Stimulated activated CD8-positive, alpha-beta memory T cell treated with anti-CD3 and anti-CD28 coated beads, Interleukin-12 subunit alpha, Interleukin-12 subunit beta, amount 100 ng/mL, for 4 hours (primary cell): ENCODE measurements at regions not wholly inside any gene's neighbourhood (a gene's known extent, or its start where the extent isn't known, plus 50 kb on each side); places are given as distances from the start of the nearest gene placed in this dataset.
"Not testable (repeated sequence)": the region's sequence is repeated elsewhere in the genome, so short reads cannot be mapped to it uniquely, and the experiment has no call there.

Experiments used
- DNase-seq: peaks from one replicate; pipeline ENCODE4 v3.0.0-alpha.2; 2020; ENCODE audit warnings: low read depth

DNA sequence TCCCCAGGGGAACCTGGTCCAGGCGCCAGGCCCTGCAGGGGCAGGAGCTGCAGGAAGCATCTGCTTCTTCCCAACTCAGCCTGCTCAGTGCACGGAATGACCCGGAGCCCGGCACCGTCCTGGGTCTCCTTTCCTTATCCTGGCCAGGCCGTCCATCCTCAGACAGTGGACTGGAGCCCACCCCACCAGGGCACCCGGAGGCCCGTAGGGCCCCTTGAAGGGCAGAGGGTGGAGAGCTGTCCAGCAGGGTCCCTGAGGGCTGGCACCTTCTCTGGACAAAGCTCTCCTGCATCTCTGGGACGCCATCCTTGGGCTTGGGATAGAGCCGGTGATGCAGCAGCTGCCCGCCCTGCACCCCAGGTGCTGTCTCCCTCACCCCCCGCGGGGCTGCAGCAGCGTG, 207.9 kb downstream of the TMEM121 start:
- DNase-seq, result not testable (repeated sequence)

DNA sequence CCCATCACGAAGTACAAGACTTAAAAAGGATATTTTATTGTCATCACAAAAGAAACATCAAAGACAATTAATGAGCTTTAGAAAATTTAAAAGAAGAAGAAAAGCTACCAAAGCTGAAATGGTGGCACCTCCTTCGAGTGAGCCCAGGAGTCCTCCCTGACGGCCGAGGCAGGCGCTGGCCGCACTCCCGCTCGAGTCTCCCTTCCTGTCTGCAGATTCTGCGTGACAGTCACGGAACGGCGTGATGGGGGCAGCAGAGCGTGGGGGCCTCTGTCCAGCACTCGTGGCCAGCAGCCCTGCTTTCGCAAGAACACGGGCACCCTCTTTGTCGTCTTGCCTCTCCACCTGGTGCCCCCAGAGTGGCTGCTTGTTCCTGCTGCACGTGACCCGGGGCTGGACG, 209.9 kb downstream of the TMEM121 start:
- DNase-seq, result not testable (repeated sequence)

DNA sequence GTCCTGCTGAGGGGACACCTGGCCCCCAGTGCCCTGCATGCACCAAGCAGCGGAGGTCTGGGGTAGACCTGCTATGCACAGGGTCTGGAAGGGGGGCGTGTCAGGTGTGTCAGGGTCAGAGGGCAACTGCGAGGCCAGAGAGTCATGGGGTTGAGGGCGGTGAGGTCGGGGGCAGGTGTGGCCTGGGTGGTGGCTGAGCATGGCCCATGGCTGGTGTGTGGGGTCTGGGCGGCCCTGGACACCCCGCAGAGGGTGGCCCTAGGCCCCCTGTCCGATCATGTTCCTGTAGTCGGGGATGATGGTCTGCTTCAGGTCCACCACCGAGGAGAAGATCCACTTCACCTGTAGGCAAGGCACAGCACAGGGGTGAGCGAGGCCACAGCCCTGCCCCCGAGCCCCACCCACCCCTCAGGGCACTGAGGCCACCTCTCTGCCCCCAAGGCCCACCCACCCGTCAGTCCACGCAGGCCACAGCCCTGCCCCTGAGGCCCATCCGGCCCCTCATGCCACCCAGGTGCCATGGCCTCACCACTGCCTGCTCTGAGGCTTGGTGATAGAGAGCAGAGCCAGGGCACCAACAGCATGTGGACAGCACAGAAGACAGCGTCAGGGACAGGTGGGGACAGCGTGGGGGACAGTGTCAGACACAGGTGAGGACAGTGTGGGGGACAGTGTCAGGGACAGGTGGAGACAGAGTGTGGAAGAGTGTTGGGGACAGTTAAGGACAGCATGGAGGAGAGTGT, 211.3 kb downstream of the TMEM121 start:
- DNase-seq, result no peak

DNA sequence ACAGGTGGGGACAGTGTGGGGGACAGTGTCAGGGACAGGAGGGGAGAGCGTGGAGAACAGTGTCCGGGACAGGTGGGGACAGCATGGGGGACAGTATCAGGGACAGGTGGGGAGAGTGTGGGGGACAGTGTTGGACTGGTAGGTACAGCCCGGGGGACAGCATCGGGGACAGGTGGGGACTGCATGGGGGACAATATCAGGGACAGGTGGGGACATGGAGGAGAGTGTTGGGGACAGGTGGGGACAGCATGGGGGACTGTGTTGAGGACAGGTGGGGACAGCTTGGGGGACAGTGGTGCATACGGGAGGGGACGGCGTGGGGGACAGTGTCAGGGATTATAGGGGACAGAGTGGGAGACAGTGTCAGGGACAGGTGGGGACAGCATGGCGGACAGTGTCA, 212.3 kb downstream of the TMEM121 start:
- no peak for DNase-seq

DNA sequence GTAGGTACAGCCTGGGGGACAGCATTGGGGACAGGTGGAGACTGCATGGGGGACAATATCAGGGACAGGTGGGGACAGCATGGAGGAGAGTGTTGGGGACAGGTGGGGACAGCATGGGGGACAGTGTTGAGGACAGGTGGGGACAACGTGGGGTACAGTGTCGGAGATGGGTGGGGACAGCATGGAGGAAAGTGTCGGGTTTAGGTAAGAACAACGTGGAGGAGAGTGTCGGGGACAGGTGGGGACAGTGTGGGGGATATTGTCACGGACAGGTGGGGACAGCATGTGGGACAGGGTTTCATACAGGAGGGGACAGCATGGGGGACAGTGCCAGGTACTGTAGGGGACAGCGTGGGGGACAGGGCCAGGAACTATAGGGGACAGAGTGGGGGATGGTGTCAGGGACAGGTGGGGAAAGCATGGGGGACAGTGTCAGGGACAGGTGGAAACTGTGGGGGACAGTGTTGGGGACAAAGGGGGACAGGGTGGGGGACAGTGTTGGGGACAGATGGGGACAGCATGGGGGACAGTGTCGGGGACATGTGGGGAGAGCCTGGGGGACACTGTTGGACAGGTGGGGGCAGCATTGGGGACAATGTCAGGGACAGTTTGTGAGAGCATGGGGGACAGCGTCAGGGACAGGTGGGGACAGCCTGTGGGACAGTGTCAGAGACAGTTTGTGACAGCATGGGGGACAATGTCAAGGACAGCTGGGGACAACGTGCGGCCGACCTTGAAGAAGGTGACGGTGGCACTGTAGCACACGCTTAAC, 213.1 kb downstream of the TMEM121 start:
- DNase-seq, result no peak

DNA sequence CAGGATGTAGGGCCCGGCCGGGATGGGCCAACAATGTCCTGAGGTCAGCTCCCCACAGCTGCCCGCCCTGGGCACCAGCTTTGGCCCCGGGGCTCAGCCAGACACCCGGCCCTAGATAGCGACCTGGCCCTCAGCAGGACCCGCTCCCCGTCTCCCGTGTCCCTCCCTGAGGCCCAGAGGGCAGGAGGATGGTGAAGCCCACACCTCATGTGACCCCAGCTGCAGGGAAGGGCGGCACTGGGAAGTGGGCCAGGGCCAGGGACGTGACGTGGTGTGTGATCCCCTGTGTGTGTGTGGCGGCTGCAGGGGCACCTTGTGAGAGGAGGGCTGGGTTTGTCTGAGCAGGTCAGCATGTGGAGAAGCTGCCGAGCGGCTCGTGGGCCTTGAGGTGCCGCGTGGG, 213.9 kb downstream of the TMEM121 start:
- DNase-seq, result not testable (repeated sequence)

DNA sequence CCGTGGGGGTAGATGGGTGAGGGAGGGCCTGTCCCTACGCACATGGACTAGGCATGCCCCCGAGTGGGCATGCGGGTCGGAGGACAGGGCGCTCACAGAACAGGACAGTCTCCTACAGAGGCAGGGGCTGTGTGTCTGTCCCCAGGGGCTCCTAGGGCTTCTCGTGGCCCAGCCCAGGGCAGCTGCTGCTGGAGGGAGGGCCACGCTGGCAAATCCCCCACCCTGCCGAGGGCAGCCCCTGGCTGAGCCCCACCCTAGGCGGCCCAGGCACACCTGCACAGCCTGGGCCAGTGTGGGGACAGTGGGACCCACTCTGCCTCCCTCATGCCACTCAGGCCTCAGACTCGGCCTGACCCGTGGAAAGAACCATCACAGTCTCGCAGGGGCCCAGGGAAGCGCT, 214.6 kb downstream of the TMEM121 start:
- not testable (repeated sequence) for DNase-seq

DNA sequence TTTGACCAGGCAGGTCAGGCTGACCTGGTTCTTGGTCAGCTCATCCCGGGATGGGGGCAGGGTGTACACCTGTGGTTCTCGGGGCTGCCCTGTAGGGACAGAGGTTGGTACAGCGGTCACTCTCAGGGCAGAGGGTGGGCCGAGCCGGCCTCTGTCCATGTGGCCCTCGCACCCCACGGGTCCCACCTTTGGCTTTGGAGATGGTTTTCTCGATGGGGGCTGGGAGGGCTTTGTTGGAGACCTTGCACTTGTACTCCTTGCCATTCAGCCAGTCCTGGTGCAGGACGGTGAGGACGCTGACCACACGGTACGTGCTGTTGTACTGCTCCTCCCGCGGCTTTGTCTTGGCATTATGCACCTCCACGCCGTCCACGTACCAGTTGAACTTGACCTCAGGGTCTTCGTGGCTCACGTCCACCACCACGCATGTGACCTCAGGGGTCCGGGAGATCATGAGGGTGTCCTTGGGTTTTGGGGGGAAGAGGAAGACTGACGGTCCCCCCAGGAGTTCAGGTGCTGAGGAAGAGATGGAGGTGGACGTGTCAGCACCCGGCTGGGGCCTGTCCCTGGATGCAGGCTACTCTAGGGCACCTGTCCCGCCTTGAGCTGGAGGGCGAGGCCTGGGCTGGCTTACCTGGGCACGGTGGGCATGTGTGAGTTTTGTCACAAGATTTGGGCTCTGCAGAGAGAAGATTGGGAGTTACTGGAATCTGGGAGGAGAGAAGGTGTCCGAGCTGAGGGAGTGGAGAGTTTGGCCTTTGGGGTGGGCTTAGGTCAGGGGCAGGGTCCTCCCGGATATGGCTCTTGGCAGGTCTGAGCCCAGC, 215.5 kb downstream of the TMEM121 start:
- DNase-seq, result not testable (repeated sequence)

DNA sequence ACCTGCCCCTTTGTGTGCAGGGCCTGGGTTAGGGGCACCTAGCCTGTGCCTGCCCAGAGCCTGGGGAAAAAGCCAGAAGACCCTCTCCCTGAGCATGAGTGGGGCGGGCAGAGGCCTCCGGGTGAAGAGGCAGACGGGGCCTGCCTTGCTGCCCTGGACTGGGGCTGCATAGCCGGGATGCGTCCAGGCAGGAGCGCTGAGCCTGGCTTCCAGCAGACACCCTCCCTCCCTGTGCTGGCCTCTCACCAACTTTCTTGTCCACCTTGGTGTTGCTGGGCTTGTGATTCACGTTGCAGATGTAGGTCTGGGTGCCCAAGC, 216.1 kb downstream of the TMEM121 start:
- DNase-seq, result no peak

DNA sequence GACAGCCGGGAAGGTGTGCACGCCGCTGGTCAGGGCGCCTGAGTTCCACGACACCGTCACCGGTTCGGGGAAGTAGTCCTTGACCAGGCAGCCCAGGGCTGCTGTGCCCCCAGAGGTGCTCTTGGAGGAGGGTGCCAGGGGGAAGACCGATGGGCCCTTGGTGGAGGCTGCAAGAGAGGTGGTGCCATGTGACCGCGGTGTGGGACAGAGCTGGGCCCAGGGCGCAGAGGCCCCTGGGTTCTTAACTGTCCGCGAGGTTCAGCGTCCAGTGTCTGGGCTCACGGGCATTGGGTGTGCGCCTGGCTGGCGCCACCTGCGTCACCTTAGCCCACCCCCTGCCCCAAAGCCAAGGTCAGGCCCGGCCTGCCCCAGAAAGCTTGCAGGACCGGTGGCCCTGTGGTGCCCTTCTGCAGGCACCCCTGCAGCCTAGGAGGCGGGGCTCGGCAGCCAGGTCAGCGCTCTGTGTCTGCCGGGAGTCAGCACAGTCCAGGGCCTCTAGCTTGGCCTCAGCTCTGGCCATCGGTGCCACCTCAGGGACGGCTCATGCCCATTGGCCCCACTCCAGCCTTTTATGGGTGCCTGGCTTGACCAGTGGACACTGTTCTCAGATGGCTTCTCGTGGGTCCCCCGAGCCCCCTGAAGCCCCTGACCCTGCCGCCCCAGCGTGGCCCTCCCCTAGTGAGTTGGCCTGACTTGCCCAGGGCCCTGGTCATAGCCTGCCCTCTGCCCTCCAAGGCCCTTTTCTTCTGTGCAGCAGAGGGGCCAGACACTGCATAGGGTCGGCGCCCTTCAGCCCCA, 216.7 kb downstream of the TMEM121 start:
- DNase-seq, result not testable (repeated sequence)

DNA sequence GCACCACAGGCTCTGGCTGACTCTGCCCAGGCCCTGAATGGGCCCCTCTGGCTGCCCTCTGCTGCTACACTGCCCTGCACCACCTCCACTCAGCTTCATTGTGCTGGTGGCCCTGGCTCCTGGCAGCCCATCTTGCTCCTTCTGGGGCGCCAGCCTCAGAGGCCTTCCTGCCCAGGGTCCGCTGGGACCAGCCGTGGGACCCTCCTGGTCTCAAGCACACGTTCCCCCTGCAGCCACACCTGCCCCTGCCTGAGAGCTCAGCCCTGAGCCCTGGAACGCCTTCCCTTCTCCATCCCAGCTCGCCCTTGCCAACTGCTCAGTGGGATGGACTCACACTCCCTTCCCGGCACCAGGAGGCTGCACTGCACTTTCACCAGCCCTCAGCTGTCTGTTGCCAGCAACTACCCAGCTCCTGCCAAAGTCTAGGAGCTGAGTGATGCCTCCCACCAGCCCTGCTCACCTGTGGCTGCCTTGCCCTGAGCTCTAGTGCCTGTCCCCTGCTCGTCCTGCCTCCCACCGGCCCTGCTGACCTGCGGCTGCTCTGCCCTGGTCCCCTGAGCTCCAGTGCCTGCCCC, 217.9 kb downstream of the TMEM121 start:
- DNase-seq, result not testable (repeated sequence)

DNA sequence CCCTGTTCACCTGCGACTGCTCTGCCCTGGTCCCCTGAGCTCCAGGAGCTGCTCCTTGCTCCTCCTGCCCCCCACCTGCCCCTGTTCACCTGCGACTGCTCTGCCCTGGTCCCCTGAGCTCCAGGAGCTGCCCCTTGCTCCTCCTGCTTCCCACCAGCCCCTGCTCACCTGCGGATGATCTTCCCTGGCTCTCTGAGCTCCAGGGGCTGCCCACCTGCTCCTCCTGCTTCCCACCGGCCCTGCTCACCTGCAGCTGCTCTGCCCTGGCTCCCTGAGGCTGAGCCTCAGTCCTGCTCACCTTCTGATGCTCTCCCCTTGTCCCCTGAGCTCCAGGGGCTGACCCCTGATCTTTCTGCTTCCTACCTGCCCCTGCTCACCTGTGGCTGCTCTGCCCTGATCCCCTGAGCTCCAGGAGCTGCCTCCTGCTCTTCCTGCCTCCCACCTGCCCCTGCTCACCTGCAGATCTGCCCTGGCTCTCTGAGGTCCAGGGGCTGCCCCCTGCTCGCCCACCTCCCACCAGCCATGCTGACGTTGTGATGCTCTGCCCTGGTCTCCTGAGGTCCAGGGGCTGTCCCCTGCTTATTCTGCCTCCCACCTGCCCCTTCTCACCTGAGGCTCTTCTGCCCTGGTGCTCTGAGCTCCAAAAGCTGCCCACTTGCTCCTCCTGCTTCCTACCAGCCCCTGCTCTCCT, 219.2 kb downstream of the TMEM121 start:
- no peak for DNase-seq

DNA sequence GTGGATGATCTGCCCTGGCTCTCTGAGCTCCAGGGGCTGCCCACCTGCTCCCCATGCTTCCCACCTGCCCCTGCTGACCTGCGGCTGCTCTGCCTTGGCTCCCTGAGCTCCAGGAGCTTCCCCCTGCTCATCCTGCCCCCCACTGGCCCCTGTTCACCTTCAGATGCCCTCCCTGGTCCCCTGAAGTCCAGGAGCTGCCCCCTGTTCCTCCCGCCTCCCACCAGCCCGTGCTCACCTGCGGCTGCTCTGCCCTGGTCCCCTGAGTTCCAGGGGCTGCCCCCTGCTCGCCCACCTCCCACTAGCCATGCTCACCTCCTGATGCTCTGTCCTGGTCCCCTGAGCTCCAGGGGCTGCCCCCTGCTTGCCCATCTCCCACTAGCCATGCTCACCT, 219.7 kb downstream of the TMEM121 start:
- DNase-seq, result no peak

DNA sequence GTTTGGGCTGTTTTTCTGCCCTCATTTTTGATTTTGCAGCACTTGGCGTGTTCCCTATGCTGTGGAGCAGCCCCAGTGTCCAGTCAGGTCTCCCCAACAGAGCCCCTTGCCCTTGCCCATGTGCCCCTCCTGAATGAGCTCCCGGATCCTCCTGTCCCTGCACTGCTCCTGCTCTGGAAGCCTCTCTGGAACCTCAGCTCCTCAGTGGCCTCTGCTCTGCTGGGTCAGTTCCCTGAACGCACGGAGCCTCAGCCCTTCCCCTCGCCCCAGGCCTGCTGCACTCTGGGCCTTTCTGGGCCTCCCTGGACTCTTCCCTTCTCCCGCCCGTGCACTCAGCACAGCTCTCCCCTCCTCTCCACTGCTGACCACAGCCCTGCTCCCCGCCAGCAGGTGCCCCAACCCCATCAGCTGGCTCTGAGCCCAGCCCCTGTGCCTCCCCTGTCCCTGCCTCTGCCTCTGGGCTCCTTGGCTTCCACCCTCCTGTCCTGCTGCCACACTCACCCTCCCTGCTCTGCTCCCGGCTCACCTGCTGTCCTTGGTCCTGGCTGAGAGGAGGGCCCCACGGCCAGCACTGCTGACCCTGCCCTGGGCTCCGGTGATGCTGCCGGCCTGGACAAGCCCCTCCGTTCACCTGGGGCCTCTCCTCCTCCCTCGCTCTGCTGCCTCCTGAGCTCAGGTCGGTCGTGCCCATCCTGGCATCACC, 220.6 kb downstream of the TMEM121 start:
- not testable (repeated sequence) for DNase-seq

DNA sequence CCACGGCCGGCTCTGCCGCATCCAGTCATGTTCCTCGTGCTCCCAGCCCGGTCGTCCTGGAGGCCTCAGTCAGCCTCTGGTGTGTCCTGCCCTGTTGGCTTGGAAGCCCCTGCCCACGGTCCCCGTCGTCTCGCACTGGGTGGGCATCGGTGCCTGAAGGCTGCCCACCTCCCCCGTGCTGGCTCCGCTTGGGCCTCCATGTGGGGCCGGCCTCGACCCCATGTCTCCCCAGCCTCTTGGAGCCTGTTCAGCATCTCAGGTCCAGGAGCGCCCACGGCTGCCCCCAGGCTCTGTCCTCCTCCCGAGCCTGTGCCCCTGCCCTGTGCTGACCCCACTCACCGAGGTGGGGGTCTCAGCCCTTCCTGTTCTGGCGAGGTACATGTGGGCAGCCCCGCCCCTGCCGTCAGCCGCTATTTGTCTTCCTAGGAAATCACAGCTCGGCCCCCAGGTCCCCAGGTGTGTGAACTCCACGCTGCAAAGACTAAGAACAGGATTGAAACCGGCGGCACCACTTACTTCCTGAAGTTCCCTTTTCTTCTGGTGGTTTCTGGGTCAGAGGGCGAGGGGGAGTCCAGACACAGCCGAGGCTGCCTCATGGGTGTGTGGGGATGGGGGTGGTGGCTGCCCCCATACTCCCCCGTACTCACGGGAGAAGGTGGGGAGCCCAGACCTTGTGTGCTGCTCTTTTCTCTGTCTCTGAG, 221.3 kb downstream of the TMEM121 start:
- not testable (repeated sequence) for DNase-seq

DNA sequence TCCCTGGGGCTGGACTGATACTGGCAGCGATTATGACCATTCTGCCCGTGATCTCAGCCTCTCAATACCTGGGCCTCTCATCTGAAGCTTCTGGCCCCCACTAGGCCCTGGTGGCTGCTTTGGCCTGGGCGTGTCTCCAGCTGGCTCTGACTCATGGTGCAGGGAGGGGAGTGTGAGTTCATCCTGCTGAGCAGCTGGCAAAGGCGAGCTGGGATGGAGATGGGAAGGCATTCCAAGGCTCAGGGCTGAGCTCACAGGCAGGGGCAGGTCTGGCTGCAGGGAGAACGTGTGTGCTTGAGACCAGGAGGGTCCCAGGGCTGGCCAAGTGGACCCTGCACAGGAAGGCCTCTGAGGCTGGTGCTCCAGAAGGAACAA, 221.8 kb downstream of the TMEM121 start:
- no peak for DNase-seq

DNA sequence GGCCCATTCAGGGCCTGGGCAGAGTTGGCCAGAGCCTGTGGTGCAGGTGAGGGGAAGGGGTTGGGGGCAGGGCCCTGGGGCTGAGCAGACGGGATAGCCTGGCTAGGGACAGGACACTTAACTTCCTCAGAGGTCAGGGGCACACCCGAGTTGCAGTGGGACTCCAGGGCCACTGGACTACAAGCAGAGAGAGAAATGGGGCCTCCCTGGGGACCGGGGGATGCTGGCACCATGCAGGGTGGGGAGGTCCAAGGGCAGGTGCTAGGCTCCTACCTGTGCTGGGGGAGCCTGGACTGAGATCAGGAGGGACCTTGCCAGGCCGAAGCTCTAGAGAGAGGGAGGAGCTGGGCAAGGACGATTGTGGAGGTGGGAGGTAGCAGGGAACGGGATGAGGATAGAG, 222.3 kb downstream of the TMEM121 start:
- not testable (repeated sequence) for DNase-seq

DNA sequence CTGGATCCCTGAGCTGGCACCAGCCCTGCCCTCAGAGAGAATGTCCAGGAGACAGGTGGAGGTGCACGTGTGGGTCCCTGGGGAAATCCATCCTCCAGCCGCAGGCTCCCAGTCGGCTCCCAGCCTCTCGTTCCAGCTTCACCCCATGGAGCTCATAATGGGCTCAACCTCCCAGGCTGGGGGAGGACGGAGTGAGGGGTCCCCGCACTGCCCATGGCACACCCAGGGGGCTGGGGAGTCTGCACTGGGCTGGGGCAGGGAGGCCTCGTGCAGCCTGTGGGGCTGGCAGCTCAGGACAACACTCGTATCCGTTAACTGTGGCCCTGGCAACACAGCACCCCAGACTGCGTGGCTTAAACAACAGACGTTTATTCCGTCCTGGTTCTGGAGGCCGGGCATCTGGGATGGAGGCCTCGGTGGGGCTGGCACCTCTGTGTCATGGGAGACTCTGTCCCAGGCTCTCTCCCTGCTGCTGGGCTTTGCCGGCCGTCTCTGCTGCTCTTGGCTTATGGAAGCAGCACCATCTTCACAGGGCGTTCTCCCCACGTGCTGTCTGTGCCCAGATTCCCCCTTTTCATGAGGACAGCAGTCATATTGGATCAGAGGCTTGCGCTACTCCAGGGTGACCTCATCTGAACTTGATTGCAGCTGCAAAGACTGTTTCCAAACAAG, 223.6 kb downstream of the TMEM121 start:
- not testable (repeated sequence) for DNase-seq

DNA sequence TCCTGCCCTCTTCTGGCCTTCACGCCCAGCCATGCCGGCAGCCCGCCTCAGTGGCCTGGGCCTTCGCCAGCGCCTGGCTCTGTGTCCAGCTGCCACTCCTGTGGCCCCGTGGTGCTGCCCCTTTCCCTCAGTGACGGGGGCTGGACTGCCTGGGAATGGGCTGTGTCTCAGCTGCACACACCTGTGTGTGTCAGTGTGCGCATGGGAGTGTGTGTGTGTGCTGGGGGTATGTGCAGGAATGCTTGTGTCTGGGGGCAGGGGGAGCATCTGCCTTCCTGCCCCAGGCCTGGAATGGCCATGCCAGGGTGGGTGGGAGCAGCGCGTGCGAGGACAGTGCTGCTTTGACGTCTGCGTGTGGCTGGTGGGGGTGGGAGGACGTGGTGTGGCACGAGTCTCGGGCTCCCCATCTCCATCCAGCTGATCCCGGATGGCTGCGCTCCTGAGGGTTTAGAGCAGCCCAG, 224.9 kb downstream of the TMEM121 start:
- DNase-seq, result not testable (repeated sequence)
